ENCODE measurements at regions not wholly inside any gene's neighbourhood (a gene's known extent, or its start where the extent isn't known, plus 50 kb on each side); places are given as distances from the start of the nearest gene placed in this dataset.

GRCh38 chrX:42616981-42617380 is 161.0 kb downstream of the PPP1R2C start:
- DNase-seq = no peak

GRCh38 chrX:42615161-42615563 is 162.8 kb downstream of the PPP1R2C start:
- peak; percentile 1 for DNase-seq

GRCh38 chrX:42606591-42606990 is 171.4 kb downstream of the PPP1R2C start:
- no peak for DNase-seq

- no peak for DNase-seq
These were observed 173.7 kb downstream of the PPP1R2C start for GRCh38 chrX:42604302-42604701.

GRCh38 chrX:42603016-42603415 is 174.9 kb downstream of the PPP1R2C start:
- no peak for DNase-seq

- DNase-seq = no peak
These were observed 175.4 kb downstream of the PPP1R2C start for GRCh38 chrX:42602566-42602965.

GRCh38 chrX:42602136-42602535 is 175.8 kb downstream of the PPP1R2C start:
- no peak for DNase-seq

GRCh38 chrX:42597481-42597880 is 180.5 kb downstream of the PPP1R2C start:
- DNase-seq = no peak

- peak; percentile 50 for DNase-seq
These were observed 191.9 kb downstream of the PPP1R2C start for GRCh38 chrX:42585842-42586621.

GRCh38 chrX:42577936-42578470 is 200.0 kb downstream of the PPP1R2C start:
- no peak for DNase-seq

GRCh38 chrX:42567268-42567667 is 210.7 kb downstream of the PPP1R2C start:
- no peak for DNase-seq

GRCh38 chrX:42565739-42566138 is 212.2 kb downstream of the PPP1R2C start:
- no peak for DNase-seq

- no peak for DNase-seq
These were observed 231.2 kb downstream of the PPP1R2C start for GRCh38 chrX:42546800-42547199.

- DNase-seq = no peak
These were observed 233.1 kb downstream of the PPP1R2C start for GRCh38 chrX:42544883-42545282.

- DNase-seq = no peak
These were observed 236.4 kb downstream of the PPP1R2C start for GRCh38 chrX:42541554-42541953.

GRCh38 chrX:42540146-42540545 is 237.8 kb downstream of the PPP1R2C start:
- DNase-seq = no peak

GRCh38 chrX:42538405-42538804 is 239.6 kb downstream of the PPP1R2C start:
- DNase-seq = no peak

GRCh38 chrX:42536286-42536685 is 241.7 kb downstream of the PPP1R2C start:
- DNase-seq = no peak

- DNase-seq = no peak
These were observed 242.7 kb downstream of the PPP1R2C start for GRCh38 chrX:42535233-42535632.

- no peak for DNase-seq
These were observed 244.2 kb downstream of the PPP1R2C start for GRCh38 chrX:42533761-42534160.

- peak; percentile 54 for DNase-seq
These were observed 246.5 kb downstream of the PPP1R2C start for GRCh38 chrX:42531441-42531840.

GRCh38 chrX:42530027-42530426 is 247.9 kb downstream of the PPP1R2C start:
- DNase-seq = no peak

- no peak for DNase-seq
These were observed 253.6 kb downstream of the PPP1R2C start for GRCh38 chrX:42524379-42524778.

- no peak for DNase-seq
These were observed 258.2 kb downstream of the PPP1R2C start for GRCh38 chrX:42519666-42520231.

Measured in central memory CD4-positive, alpha-beta T cell (primary cell).